Tibial nerve (tissue), 3 donors: ENCODE measurements at regions not wholly inside any gene's neighbourhood (a gene's known extent, or its start where the extent isn't known, plus 50 kb on each side); places are given as distances from the start of the nearest gene placed in this dataset.

Experiments used
- POLR2A ChIP-seq, 2 donors: fragments of 450-650 bp; IDR thresholded peaks; one replicate each; pipeline ENCODE4 v1.6.1; 2017; ENCODE audit warnings: antibody characterized with exemption in 2 of 2, mild to moderate bottlenecking in 2 of 2, moderate library complexity in 2 of 2
- TF ChIP-seq, protein P1 (sequence below), 5 experiments: fragments of 200-600 bp in 3 of 5; fragments of 450-650 bp in 2 of 5; sonication (generic) in 3 of 5; IDR thresholded peaks; one replicate each; pipeline ENCODE4 v1.5.1; 2016 to 2019; ENCODE audit warnings: antibody characterized with exemption in 5 of 5, mild to moderate bottlenecking in 3 of 5, moderate library complexity in 2 of 5

DNA sequence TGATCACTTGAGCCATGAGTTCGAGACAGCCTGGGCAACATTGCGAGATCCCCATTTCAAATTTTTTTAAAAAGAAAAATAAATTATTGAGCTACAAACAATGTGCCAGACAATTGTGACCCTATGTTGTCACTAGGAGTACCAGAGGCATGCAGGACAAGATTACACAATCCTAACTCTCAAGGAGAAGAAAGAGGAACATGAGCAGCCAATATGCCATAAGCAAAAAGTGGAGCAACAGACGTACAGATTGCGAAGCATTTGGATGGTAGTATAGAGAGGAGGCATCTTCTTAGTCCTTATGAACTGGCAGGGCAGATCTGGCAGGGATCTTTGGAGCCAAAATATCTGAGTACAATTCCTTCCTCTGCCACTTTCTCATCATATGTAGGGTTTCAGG lies 156.4 kb downstream of the OR2B2 start:
- TF ChIP-seq, protein P1, sequence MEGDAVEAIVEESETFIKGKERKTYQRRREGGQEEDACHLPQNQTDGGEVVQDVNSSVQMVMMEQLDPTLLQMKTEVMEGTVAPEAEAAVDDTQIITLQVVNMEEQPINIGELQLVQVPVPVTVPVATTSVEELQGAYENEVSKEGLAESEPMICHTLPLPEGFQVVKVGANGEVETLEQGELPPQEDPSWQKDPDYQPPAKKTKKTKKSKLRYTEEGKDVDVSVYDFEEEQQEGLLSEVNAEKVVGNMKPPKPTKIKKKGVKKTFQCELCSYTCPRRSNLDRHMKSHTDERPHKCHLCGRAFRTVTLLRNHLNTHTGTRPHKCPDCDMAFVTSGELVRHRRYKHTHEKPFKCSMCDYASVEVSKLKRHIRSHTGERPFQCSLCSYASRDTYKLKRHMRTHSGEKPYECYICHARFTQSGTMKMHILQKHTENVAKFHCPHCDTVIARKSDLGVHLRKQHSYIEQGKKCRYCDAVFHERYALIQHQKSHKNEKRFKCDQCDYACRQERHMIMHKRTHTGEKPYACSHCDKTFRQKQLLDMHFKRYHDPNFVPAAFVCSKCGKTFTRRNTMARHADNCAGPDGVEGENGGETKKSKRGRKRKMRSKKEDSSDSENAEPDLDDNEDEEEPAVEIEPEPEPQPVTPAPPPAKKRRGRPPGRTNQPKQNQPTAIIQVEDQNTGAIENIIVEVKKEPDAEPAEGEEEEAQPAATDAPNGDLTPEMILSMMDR (IDR thresholded peaks at IDR 0.05): no peak
- no peak for TF ChIP-seq POLR2A (IDR thresholded peaks at IDR 0.05)
